B cell (primary cell): ENCODE measurements at regions not wholly inside any gene's neighbourhood (a gene's known extent, or its start where the extent isn't known, plus 50 kb on each side); places are given as distances from the start of the nearest gene placed in this dataset.

ENCODE experiments used
- CTCF ChIP-seq: fragments of 200-600 bp; IDR thresholded peaks from one replicate; pipeline ENCODE4 v1.8.0; 2022; ENCODE audit warnings: antibody characterized with exemption, mild to moderate bottlenecking
- EZH2 ChIP-seq: IDR thresholded peaks from 2 replicates; pipeline ENCODE4 v1.6.1; 2012; ENCODE audit warnings: borderline replicate concordance, low read depth, mild to moderate bottlenecking, moderate library complexity, low read length; ENCODE audit not compliant: insufficient read depth, poor library complexity, severe bottlenecking

GRCh38 chr3:148087601-148088371 lies 609.9 kb upstream of the AGTR1 start:
- TF ChIP-seq EZH2 (no peak), CTCF (no peak)
